RPMI8226 (cell line): ENCODE measurements at regions not wholly inside any gene's neighbourhood (a gene's known extent, or its start where the extent isn't known, plus 50 kb on each side); places are given as distances from the start of the nearest gene placed in this dataset.
"Not testable (repeated sequence)": the region's sequence is repeated elsewhere in the genome, so short reads cannot be mapped to it uniquely, and the experiment has no call there.

ENCODE experiments used
- DNase-seq: peaks from one replicate; pipeline ENCODE4 v3.0.0-alpha.2; 2015

DNA sequence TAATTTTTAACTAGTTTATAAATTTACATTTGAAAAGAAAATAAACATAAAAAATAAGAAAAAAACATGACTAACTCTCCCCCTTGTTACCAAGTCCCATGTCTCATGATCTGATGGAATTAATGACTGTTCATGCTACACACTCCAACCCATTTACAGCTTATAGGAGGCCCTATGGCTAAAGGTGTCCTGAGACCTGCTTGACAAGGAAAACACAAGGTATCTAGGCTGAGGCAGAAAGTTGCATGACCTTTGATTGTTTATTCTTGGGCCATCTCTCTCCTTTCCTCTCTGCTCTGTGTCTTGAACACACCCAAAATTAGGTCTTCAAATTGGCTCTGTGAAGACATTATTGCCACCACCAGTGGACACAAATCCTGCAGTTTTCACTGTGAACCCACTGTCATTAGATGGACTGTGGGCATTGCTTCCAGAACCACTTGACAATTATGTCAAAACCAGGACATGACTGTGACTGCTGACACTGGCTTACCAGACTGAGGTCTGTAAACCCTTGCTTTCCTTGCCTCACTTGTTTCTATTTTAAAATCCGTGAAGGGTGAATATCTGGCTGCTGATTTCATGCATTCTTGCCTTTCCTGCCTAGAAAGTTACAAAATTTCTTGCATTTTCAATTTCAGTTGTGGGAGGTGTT is 386.5 kb upstream of the SPRY2 start:
- no peak for DNase-seq

DNA sequence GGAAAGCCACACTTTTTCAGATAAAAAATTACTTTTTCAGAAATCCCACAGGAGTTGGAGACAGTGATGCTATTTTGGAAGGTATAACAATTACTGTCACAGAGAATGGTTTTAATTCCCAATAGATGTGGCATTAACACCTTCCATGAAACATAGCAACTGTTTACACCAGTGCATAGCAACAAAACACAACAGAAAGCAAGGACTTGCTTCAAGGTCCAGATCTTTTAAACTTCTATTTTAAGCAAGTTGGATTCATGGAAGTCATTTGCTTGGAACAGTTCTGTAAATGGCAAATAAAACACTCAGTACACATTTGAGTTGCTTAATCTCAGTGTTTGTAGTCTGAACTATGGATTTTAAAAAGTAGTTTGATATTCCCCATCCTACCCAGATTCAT is 385.9 kb upstream of the SPRY2 start:
- no peak for DNase-seq

DNA sequence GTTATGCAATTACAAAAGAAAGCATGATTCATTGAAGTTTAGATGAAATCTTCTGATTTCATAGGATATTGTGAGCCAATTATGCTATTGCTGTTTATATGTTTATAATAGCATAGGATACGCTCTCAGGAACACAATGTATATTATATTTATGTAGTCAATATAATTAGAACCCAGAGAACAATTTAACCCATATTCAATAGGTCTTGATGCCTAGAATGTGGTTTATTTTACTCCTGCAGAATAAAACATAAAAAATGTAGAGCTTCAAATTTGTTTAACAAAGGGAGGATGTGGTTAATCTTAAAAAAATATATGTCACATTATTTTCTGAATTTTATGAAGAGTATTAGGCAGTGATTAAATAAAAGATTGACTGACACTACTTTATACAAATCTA is 380.8 kb upstream of the SPRY2 start:
- no peak for DNase-seq

DNA sequence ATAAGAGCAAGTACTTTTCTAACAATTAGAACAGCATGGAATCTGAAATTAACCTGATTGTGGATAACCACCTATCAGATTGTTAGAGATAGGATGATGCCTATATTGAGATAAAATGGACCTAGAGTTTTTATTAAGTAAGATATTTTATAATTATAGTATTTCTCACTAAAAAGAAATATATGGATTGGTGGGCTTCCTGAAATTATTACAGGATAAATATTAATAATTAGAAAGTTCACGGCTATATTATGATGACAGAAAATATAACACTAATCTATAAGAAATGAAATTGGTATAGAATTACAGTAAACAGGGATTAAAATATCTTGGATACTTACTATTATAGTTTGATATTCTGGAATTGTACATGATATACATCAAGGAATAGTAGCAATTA is 378.0 kb upstream of the SPRY2 start:
- no peak for DNase-seq

DNA sequence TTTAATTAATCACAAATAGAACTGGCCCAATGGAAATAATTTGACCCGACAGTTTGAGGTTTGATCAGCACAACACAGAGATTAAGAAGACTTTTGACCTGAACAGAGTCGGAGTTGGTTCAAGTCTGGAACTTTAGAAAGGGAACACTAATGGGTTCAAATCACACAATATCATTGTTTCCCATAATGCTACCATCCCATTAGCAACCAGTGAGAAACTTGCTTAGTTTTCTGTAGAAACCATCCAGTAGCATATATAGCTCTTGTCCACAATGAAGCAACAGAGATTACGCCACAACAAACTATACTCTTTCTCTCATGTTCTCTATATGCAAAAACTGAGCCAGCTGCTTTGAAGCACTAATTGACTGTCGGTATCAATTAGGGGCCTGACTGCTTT is 376.9 kb upstream of the SPRY2 start:
- DNase-seq = no peak

DNA sequence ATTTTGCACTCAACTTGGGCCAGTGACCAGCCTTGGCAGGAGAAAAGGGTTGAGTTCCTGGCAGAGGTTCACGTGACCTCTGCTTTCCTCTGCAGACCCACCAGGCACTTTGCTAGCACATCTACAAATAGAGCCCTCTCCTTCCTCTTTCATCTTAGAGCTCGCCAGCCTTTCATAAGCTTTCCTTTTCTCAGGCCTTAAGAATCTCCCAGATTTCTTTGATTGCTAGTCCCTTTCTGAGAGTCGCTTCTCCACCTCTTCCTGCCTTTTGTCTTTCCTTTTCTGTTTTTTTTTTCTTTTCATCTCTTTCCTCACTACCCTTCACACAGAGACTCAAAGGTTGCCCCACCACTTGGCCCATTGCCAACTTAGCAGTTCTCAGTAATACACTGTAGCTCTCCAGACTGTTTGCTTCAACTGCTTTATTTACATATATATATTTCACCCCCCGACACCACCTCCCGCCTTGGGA is 375.7 kb upstream of the SPRY2 start:
- peak; percentile 3 for DNase-seq

DNA sequence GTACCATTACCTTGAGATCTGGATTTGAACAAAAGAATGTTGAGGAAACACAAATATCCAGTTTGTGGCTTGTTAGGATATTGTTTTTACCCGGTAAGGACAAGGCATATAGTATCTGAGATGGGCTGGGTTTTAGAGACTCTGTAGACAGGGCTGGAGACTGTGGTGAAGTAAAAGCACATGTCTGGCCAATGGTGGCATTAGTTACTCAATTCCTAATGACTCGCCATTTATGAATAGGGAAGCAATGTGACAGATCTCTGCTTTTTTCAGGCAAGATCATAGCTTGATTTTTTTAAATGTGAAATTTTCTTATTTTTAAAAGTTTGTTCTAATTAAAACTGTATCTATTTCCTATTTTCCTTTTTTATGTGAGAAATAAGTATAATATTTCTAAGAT is 371.1 kb upstream of the SPRY2 start:
- DNase-seq = no peak

DNA sequence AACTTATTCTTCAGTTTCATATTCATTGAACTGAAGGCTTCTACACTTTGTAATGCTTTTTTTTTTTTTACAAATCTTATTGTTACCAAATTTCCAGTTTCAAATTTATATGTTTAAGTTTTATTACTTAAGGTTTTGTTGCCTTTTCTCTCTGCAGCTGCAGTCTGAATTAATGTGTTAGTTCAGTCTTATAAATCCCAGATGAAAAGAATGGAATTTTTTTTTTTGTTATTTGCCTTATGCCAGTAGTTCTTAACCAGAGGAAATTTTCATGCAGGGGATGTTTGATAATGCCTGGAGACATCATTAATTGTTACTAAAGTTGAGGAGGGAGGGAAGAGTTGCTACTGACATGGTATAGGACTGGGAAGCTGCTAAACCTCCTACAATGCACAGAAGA is 367.9 kb upstream of the SPRY2 start:
- DNase-seq = no peak

DNA sequence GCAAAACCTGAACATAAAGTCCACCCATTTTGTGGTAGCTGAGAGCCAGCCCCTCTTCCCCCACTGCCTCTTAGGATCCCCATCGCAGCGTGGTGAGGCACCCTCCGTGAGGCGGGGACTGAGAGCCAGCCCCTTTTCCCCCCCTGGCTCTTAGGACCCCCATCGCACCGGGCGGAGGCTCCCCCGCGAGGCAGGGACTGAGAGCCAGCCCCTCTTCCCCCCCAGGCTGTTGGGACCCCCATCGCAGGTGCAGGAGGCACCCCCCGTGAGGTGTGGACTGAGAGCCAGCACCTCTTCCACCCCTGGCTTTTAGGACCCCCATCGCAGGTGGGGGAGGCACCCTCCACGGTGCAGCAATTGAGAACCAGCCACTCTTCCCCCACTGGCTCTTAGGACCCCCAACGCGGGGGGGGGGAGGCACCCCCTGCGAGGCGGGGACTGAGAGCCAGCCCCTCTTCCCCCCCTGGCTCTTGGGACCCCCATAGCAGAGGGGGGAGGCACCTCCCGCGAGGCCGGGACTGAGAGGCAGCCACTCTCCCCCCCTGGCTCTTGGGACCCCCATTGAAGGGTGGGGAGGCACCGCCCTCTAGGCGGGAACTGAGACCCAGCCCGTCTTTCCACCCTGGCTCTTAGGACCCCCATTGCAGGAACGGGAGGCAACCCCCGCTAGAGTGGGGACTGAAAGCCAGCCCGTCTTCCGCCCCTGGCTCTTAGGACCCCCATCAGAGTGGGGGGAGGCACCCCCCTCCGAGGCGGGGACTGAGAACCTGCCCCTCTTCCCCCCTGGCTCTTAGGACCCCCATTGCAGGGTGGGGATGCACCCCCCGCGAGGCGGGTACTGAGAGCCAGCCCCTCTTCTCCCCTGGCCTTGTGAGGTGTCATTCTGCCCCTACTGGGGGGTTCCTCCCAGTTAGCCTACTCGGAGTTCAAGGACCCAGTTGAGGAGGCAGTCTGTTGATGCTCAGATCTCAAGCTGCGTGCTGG is 366.4 kb upstream of the SPRY2 start:
- no peak for DNase-seq

DNA sequence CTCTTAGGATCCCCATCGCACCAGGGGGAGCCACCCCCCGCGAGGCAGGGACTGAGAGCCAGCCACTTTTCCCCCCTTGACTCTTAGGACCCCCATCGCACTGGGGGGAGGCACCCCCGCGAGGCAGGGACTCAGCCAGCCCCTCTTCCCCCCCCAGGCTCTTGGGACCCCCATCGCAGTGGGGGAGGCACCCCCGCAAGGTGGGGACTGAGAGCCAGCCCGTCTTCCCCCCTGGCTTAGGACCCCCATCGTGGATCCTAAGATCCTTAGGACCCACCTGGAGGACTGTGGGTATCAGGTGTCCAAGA is 365.2 kb upstream of the SPRY2 start:
- DNase-seq = no peak

DNA sequence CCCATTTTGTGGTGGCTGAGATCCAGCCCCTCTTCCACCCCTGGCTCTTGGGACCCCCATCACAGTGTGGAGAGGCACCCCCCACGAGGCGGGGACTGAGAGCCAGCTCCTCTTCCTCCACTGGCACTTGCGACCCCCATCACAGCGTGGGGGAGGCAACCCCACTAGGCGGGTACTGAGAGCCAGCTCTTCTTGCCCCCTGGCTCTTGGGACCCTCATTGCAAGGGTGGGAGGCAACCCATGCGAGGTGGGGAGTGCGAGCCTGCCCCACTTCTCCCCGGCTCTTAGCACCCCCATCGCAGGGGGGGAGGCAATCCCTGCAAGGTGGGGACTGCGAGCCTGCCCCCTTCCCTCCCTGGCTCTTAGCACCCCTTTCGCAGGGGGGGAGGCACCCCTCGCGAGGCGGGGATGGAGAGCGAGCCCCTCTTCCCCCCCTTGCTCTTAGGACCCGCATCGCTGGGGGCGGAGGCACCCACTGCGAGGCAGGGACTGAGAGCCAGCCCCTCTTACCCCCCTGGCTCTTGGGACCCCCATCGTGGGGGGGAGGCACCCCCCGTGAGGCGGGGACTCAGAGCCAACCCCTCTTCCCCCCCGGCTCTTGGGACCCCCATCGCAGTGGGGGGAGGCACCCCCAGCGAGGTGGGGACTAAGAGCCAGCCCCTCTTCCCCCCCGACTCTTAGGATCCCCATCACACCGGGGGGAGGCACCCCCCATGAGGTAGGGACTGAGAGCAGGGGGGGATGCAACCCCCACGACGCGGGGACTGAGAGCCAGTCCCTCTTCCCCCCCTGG is 364.6 kb upstream of the SPRY2 start:
- no peak for DNase-seq

DNA sequence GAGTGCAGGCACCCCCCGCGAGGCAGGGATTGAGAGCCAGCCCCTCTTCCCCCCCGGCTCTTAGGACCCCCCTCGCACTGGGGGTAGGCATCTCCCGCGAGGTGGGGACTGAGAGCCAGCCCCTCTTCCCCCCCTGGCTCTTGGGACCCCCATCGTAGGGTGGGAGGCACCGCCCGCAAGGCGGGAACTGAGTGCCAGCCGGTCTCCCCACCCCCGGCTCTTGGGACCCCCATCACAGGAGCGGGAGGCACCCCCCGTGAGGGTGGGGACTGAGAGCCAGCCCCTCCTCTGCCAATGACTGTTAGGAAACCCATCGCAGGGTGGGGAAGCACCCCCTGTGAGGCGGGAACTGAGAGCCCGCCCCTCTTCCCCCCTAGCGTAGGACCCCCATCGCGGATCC is 363.4 kb upstream of the SPRY2 start:
- no peak for DNase-seq

DNA sequence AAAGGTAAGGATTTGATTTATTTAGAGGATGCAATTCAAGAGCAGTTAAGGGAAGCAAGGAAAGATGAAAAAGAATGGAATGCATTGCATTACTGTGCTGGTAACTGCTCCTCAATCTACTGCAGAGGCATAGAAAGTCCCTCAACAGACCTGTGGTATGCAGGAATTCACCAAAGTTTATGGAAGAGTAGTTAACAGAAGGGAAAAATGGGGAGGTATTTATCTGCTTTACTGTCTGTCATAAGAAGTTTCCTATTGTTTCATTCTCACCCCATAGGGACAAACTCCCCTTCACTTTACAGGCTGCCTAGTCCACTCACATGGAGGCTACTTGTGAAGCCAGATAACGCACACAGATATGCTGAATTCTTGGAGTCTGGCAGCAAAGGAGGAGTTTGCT is 354.9 kb upstream of the SPRY2 start:
- DNase-seq = no peak

DNA sequence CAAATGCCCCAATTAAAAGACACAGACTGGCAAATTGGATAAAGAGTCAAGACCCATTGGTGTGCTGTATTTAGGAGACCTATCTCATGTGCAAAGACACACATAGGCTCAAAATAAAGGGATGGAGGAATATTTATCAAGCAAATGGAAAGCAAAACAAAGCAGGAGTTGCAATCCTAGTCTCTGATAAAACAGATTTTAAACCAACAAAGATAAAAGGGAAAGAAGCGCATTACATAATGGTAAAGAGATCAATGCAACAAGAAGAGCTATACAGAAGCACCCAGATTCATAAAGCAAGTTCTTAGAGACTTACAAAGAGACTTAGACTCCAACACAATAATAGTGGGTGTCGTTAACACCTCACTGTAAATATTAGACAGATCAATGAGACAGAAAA is 350.9 kb upstream of the SPRY2 start:
- not testable (repeated sequence) for DNase-seq

DNA sequence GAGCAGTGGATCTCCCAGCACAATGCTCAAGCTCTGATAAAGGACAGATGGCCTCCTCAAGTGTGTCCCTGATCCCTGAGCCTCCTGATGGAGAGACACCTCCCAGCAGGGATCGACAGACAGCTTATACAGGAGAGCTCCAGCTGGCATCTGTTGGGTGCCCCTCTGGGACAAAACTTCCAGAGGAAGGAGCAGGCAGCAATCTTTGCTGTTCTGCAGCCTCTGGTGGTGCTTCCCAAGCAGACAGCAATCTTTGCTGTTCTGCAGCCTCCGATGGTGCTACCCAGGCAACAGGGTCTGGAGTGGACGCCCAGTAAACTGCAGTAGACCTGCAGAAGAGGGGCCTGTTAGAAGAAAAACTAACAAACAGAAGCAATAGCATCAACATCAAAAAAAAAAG is 349.3 kb upstream of the SPRY2 start:
- no peak for DNase-seq

DNA sequence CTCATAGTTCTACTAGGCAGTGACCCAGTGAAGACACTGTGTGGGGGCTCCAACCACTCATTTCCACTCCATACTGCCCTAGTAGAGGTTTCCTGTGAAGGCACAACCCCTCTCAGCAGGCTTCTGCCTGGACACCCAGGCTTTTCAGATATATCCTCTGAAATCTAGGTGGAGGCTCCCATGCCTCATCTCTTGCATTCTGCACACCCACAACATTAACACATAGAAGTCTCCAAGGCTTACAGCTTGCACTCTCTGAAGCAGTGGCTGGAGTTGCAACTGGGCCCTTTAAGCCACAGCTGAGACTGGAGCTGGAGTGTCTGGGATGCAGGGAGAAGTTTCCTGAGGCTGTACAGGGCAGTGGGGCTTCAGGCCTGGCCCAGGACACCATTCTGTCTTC is 347.7 kb upstream of the SPRY2 start:
- no peak for DNase-seq

DNA sequence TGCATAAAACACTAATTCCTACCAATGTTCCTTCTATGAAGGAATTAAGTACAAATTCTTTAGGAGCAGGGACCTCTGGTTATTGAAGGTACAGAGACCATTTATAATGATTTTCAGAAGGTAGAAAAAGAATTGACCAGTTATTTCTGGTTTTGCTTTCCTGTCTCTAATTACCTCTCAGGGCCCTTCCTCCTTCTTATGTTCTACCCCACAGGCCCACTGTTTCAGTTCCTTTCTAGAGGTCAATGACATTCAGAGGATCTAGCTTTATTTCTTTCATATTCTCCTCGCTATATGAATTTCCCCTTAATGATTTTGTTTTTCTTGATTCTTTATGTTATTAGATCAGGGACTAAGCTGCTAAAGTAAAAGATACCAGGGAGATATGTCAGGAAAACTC is 345.0 kb upstream of the SPRY2 start:
- no peak for DNase-seq

DNA sequence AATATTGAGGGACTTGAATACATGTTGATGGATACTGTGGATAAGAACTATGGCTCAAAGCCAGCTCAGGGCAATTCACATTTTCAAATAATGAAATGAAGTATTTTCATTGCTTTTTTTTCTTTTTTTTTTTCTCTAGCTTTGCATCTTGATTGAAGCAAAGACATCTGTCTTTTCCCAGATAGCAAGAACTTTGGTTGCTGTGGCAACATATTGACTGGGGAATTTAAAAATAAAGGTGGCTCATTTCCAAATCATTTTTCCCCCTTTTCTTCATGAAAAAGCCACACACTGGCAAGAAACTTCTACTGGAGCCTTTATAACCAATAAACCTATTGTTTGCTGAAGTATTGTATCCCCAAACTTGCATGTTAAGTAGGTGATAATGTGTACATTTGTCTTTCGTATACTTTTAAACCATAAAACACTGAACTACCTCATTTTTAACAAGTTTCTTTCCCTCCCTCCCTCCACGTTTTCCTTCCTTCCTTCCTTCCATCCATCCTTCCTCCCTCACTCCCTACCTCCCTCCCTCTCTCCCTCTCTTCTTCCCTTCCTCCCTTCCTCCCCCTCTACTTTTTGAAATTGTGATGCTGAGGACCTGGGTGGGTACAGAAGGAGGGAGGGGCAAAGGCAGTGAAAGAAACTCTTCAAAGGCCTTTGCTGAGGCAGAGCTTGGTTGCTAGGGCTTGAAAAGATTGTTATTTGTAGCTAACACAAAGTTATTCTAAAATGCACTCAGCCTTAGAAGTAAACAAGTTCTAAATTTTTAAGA is 343.5 kb upstream of the SPRY2 start:
- no peak for DNase-seq

DNA sequence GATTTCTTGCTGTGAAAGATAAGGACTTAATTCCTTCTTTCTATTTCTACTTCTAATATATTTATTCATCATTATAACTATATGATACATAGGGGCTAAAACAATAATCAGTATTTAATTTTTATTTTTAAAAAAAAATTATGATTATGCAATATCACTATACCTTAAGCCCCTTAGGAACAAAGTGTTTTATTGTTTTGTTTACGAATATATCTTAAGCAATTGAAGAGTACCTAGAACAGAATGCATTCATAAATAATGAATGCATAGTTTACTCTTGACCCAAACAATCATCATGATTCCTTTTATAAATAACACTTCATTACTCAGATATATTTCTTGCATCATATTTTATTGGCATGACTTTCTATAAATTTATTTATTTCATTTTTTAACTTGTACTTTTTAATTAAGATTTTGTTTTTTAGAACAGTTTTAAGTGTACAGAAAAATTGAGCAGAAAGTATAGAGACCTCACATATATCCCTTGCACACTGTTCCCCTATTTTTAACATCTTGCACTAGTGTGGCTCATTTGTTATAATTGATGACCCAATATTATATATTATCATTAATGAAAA is 339.9 kb upstream of the SPRY2 start:
- no peak for DNase-seq

DNA sequence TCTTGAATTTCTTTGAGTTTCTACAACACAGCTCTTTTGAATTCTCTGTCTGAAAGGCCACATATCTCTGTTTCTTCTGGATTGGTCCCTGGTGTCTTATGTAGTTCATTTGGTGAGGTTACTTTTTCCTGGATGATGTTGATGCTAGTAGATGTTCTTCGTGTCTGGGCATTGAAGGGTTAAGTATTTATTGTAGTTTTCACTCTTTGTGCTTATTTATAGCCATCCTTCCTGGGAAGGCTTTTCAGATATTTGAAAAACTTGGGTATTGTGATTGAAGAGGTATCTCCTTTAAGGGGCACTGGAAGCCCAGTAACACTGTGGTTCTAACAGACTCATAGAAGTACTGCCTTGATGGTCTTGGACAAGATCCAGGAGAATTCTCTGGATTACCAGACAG is 338.5 kb upstream of the SPRY2 start:
- no peak for DNase-seq

DNA sequence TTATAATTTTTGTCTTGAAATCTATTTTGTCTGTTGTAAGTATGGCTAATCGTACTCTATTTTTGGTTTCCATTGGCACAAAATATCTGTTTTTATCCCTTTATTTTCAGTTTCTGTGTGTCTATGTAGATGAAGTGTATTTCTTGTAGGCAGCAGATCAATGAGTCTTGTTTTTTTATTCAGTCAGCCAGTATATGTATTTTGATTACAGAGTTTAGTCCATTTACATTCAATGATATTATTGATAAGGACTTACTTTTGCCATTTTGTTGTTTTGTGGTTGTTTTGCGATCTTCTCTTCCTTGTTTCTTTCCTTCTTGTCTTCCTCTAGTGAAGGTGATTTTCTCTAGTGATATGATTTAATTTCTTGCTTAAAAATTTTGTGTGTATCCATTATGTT is 336.3 kb upstream of the SPRY2 start:
- DNase-seq = no peak

DNA sequence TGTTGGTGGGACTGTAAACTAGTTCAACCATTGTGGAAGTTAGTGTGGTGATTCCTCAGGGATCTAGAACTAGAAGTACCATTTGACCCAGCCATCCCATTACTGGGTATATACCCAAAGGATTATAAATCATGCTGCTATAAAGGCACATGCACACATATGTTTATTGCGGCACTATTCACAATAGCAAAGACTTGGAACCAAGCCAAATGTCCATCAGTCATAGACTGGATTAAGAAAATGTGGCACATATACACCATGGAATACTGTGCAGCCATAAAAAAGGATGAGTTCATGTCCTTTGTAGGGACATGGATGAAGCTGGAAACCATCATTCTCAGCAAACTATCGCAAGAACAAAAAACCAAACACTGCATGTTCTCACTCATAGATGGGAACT is 334.5 kb upstream of the SPRY2 start:
- DNase-seq = not testable (repeated sequence)

DNA sequence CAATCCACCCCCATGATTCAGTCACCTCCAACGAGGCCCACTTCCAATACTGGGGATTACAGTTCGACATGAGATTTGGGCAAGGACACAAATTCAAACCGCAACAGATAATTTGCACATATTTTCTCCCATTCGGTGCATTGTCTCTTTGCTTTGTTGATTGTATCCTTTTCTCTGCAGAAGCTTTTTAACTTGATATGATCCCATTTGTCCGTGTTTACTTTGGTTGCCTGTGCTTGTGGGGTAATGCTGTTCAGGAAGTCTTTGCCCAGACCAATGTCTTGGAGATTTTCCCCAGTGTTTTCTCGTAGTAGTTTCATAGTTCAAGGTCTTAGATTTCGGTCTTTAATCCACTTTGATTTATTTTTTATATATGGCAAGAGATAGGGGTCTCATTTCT is 330.8 kb upstream of the SPRY2 start:
- no peak for DNase-seq
